GM18870 (cell line): ENCODE measurements at regions not wholly inside any gene's neighbourhood (a gene's known extent, or its start where the extent isn't known, plus 50 kb on each side); places are given as distances from the start of the nearest gene placed in this dataset.
"Not testable (repeated sequence)": the region's sequence is repeated elsewhere in the genome, so short reads cannot be mapped to it uniquely, and the experiment has no call there.

ENCODE experiments used
- ATAC-seq: cut with Tn5 transposase; IDR thresholded peaks from one replicate; pipeline ENCODE4 v1.9.1; 2021; ENCODE audit warnings: moderate library complexity; ENCODE audit not compliant: unreplicated experiment

GRCh38 chr14:38357557-38357956 is 101.7 kb upstream of the CLEC14A start:
- ATAC-seq = no peak

- not testable (repeated sequence) for ATAC-seq
These were observed 99.6 kb upstream of the CLEC14A start for GRCh38 chr14:38355473-38355872.

- ATAC-seq = no peak
These were observed 94.2 kb upstream of the CLEC14A start for GRCh38 chr14:38350102-38350501.

DNA sequence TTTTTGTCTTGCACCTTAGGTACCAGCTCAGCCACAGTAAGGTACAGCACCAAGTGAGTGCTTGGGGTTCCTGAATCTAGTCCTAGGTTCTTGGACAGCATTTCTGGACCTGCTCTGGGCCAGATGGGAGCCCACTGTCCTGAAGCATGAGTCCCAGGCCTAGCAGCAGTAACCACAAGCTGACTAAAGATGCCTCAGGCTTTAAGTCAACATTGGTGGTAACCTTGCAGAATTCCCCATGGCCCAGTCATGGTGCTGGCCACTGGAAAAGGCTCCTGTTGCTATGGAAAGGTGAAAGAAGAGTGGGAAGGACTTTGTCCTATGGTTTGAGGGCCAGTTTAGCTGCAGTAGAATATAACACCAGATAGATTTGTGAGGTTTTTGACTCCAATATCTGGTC is 86.9 kb upstream of the CLEC14A start:
- ATAC-seq = no peak

- no peak for ATAC-seq
These were observed 83.8 kb upstream of the CLEC14A start for GRCh38 chr14:38339696-38340095.

GRCh38 chr14:38336298-38336697 is 80.4 kb upstream of the CLEC14A start:
- no peak for ATAC-seq

- no peak for ATAC-seq
These were observed 74.4 kb upstream of the CLEC14A start for GRCh38 chr14:38330275-38330674.

- no peak for ATAC-seq
These were observed 73.4 kb upstream of the CLEC14A start for GRCh38 chr14:38329246-38329645.

DNA sequence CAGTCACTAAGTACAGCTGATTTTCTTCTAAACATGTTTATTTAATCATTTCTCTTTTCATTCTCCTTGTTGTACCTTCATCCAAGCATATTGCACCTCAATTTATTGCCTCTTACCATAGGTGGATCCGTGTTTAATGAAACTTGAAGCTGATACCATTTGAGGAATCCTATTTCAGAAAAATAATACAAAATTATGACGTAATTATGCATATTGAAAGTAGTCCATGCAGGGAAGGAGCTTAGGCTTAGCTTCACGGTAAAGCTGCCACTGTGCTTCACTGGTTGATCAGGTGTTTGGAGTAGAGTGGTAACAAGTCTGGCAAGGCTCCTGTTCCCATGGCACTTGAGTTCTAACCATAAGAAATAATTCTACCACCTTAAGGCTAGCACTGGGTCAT is 61.0 kb upstream of the CLEC14A start:
- ATAC-seq = no peak

- ATAC-seq = no peak
These were observed 55.8 kb upstream of the CLEC14A start for GRCh38 chr14:38311655-38312054.

DNA sequence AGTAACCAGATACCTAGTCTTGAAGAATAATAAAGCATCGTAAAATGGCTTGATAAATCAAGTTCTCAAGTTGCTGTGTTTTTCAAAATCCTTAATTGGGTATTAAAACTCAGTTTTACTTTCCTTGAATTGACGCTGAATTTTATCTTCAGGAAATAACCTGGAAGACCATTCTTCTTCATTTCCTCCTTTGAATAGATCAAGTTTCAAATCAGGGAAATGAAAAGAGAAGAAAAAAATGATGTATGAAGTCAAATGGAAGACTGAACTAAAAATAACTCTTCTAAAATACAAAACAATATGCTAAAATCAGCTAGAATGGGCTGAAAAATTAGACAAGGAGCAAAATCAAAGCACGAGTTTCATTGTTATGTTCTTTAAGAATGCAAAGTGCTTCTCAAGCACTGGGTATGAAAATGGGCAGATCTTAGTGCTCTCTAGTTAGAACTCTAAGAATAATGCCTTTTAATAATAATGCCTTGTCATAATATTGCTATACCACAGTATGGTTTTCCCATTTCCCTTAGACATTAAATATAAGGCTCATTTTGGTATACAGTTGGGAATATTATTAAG is 54.6 kb upstream of the CLEC14A start:
- ATAC-seq = no peak

GRCh38 chr14:38309522-38310277 is 53.8 kb upstream of the CLEC14A start:
- no peak for ATAC-seq
